Stomach (tissue), 8 donors: ENCODE measurements at regions not wholly inside any gene's neighbourhood (a gene's known extent, or its start where the extent isn't known, plus 50 kb on each side); places are given as distances from the start of the nearest gene placed in this dataset.

Experiments
- DNase-seq, 2 donors: peaks; one replicate each; pipeline versions ENCODE4 v3.0.0 to v3.0.0-alpha.2; 2013 to 2019
- H3K27ac ChIP-seq, 5 donors: fragments of 200-600 bp in 4 of 5; sonication (generic) in 4 of 5; one replicate each; pipeline ENCODE4 v1.5.1; 2013 to 2019; ENCODE audit warnings: mild to moderate bottlenecking in 1 of 5, moderate library complexity in 1 of 5
- H3K27me3 ChIP-seq, 3 donors: fragments of 200-600 bp; sonication (generic); one replicate each; pipeline ENCODE4 v1.5.1; 2017 to 2019; ENCODE audit warnings: mixed run types in 1 of 3
- H3K36me3 ChIP-seq, 4 donors: fragments of 200-600 bp; sonication (generic); 1 replicate in 3 of 4; 2 replicates in 1 of 4; pipeline ENCODE4 v1.5.1; 2016 to 2019
- H3K4me1 ChIP-seq, 4 donors: fragments of 200-600 bp; sonication (generic); one replicate each; pipeline ENCODE4 v1.5.1; 2016 to 2019
- H3K4me3 ChIP-seq, 4 donors: fragments of 200-600 bp; sonication (generic) in 3 of 4; one replicate each; pipeline ENCODE4 v1.5.1; 2016 to 2019; ENCODE audit warnings: mild to moderate bottlenecking in 1 of 4
- H3K9me3 ChIP-seq, 4 donors: fragments of 200-600 bp; sonication (generic); one replicate each; pipeline ENCODE4 v1.5.1; 2016 to 2019
- EP300 ChIP-seq: sonication (generic); formaldehyde crosslinking; IDR thresholded peaks from one replicate; pipeline ENCODE4 v1.6.1; 2017; ENCODE audit warnings: antibody characterized with exemption
- POLR2A ChIP-seq, 4 donors: fragments of 450-650 bp; IDR thresholded peaks; one replicate each; pipeline ENCODE4 v1.6.1; 2016; ENCODE audit warnings: antibody characterized with exemption in 4 of 4, control low read depth in 2 of 4, mild to moderate bottlenecking in 1 of 4, moderate library complexity in 1 of 4
- POLR2AphosphoS5 ChIP-seq, 3 donors: sonication (generic); formaldehyde crosslinking; IDR thresholded peaks; one replicate each; pipeline ENCODE4 v1.6.1; 2016; ENCODE audit warnings: antibody characterized with exemption in 3 of 3
- WGBS, 5 donors: extraction: QIAGEN DNeasy Blood & Tissue Kit in 3 of 5; methylation state at CpG; one replicate each; pipeline versions ENCODE4 v1.1.5 to v1.1.7; 2013 to 2018; 5-methylcytosine and 5-hydroxymethylcytosine counted together
- intact Hi-C: fragments of 100-400 bp; cut with DNase I; formaldehyde crosslinking; loops from one replicate; pipeline ENCODE4 v1.15.1; 2023; ENCODE audit warnings: low total_unique reads
- TF ChIP-seq, protein P1 (sequence below), 7 experiments: fragments of 450-650 bp in 4 of 7; fragments of 200-600 bp in 3 of 7; sonication (generic) in 3 of 7; IDR thresholded peaks; one replicate each; pipeline ENCODE4 v1.5.1; 2016 to 2019; ENCODE audit warnings: antibody characterized with exemption in 7 of 7, control low read depth in 2 of 7, mild to moderate bottlenecking in 1 of 7
- donor health status: healthy with polysubstance abuse.
- donor health status: Bipolar disorder and iron deficiency.
- donor health status: healthy.

DNA sequence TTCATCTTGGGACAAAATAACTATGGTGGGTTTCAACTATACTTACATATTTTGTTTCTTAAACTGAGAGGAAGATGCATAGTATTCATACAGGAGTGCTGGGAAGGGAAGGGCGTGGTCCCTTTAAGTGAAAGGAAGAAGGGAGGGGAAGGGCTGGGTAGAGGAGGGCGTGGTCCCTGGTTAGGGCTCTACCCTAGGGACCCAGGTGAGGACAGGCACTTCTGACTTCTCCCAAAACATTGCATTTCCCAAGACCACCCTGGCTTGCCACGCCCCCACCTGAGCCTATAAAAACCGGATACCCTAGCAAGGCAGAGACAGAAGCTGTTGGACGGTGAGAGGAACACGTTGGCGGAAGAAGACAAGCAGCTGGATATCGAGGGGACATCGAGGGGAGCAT, 157.6 kb upstream of the PLXNA4 start:
- TF ChIP-seq EP300 = no peak
- H3K27me3 ChIP-seq = no peaks in the 10 kb centered on the region
- no peak for DNase-seq
- no peak overlapping the region for H3K27ac ChIP-seq
- H3K36me3 ChIP-seq = no peaks in the 10 kb centered on the region
- H3K4me3 ChIP-seq = no peak overlapping the region
- 77 to 91% (median 88%) methylated on average over 9 of the region's 9 CpGs for WGBS, 5 donors
- no peaks in the 10 kb centered on the region for H3K4me1 ChIP-seq
- H3K9me3 ChIP-seq = no peaks in the 10 kb centered on the region
- intact Hi-C loops = no loop called here

DNA sequence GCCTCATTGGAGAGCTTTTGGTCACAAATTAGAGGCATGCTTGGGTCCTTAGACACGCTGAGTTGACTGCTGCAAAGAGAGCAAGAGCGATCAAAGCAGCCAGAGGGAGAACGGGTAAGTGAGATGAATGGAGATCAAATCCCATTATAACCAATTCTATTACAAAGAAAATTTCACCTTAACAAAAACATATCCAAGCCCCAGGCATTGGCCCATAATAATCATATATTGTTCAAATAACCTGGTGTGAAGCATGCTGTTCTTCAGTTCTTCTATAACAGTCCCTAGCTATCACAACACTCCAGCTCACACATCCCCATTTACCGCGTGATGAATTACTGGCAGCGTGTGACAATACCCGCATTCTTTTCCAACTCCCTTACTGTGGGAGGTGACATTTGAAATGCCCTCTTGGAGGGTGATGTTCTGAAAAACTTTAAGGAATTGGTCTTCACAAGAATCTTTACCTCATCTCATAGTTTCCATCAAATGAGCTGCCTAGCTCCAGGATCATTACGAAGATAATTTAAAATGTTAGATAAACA, 156.1 kb upstream of the PLXNA4 start:
- no peaks in the 10 kb centered on the region for H3K36me3 ChIP-seq
- no peak overlapping the region for H3K4me3 ChIP-seq
- no peak for DNase-seq
- no peaks in the 10 kb centered on the region for H3K27me3 ChIP-seq
- no peaks in the 10 kb centered on the region for H3K9me3 ChIP-seq
- intact Hi-C loops = no loop called here
- WGBS, 5 donors = 60 to 87% (median 79%) methylated on average over 8 of the region's 8 CpGs
- H3K27ac ChIP-seq = no peak overlapping the region
- TF ChIP-seq POLR2AphosphoS5 (IDR thresholded peaks at IDR 0.05) = no peak
- TF ChIP-seq, protein P1, sequence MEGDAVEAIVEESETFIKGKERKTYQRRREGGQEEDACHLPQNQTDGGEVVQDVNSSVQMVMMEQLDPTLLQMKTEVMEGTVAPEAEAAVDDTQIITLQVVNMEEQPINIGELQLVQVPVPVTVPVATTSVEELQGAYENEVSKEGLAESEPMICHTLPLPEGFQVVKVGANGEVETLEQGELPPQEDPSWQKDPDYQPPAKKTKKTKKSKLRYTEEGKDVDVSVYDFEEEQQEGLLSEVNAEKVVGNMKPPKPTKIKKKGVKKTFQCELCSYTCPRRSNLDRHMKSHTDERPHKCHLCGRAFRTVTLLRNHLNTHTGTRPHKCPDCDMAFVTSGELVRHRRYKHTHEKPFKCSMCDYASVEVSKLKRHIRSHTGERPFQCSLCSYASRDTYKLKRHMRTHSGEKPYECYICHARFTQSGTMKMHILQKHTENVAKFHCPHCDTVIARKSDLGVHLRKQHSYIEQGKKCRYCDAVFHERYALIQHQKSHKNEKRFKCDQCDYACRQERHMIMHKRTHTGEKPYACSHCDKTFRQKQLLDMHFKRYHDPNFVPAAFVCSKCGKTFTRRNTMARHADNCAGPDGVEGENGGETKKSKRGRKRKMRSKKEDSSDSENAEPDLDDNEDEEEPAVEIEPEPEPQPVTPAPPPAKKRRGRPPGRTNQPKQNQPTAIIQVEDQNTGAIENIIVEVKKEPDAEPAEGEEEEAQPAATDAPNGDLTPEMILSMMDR (IDR thresholded peaks at IDR 0.05) = no peak
- TF ChIP-seq EP300 = no peak
- no peak for TF ChIP-seq POLR2A (IDR thresholded peaks at IDR 0.05)
- H3K4me1 ChIP-seq = no peaks in the 10 kb centered on the region

DNA sequence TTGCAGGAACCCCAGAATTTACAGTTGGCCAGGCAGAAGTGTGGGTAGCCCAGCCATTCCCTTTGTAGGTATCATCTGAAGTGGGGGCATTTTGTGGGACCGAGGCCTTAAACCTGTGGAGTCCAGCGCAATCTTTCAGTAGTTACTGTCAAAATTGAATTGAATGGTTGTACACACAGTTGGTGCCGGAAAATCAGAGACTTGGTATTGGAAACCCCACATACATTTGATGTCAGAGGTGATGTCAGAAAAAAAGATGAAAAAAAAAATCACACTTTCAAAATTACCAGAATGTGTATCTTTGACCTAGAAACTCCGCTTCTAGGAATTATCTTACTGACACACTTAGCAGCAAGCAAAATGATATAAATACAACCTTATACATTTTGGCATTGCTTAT, 153.8 kb upstream of the PLXNA4 start:
- no peak overlapping the region for H3K4me3 ChIP-seq
- no peak for DNase-seq
- no peaks in the 10 kb centered on the region for H3K27me3 ChIP-seq
- no peak for TF ChIP-seq POLR2A (IDR thresholded peaks at IDR 0.05)
- no peak for TF ChIP-seq POLR2AphosphoS5 (IDR thresholded peaks at IDR 0.05)
- no peak for TF ChIP-seq EP300
- TF ChIP-seq, protein P1 (IDR thresholded peaks at IDR 0.05) = no peak
- H3K9me3 ChIP-seq = no peaks in the 10 kb centered on the region
- H3K27ac ChIP-seq = no peak overlapping the region
- no peaks in the 10 kb centered on the region for H3K4me1 ChIP-seq
- intact Hi-C loops = no loop called here
- H3K36me3 ChIP-seq = no peaks in the 10 kb centered on the region
- WGBS, 5 donors = 87 to 95% (median 94%) methylated on average over 4 of the region's 4 CpGs

DNA sequence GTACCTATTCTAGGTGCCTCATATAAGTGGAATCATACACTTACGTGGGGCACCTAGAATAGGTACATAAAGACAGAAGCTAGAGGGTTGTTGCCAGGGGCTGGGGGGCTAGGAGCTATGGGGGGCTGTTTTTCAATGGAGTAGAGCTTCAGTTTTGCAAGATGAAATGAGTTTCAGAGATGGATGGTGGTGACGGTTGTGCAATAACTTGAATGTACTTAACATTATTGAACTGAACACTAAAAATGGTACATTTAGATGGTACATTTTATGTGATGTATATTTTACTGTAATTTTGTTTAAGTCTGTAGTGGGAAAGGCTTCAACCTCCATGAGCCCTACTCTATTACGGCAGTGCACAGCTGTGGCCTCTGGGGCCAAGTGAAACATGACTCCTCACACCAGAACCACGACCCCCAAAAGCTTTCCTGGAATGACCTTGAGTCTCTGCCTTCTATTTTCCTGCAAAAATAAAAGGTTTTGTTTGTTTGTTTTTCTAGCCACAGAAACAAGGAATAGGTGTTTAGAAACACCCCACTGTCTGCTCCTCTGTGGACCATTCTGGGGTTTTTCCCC, 147.3 kb upstream of the PLXNA4 start:
- TF ChIP-seq POLR2A (IDR thresholded peaks at IDR 0.05) (no peak), EP300 (no peak), POLR2AphosphoS5 (IDR thresholded peaks at IDR 0.05) (no peak)
- TF ChIP-seq, protein P1 (IDR thresholded peaks at IDR 0.05) = no peak
- no peak overlapping the region for H3K4me3 ChIP-seq
- 67 to 82% (median 74%) methylated on average over 4 of the region's 4 CpGs for WGBS, 5 donors
- no peaks in the 10 kb centered on the region for H3K27me3 ChIP-seq
- no peak for DNase-seq
- no peaks in the 10 kb centered on the region for H3K36me3 ChIP-seq
- H3K27ac ChIP-seq = no peak overlapping the region
- no peaks in the 10 kb centered on the region for H3K4me1 ChIP-seq
- intact Hi-C loops = no loop called here
- peaks cover 0 to 14% (median 0%) of the 10 kb centered on the region in 4 donors for H3K9me3 ChIP-seq

DNA sequence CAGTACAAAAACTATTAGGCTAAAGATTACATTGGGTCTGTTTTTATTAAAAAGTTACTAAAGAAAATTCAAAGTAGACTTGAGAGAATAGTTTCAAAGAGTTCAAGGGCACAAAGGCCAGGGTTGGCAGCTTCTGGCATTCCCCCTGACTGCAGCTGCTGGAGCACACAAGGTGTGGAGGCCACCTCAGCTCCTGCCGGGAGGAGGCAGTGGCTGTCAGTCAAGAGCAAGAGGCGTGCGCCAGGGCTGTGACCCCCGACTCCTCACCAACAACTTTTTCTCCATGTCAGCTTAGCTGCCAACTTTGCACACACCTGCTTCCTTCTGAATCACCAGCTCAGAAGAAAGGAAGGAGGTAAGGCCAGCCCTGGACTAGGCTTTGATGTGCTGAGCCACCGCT, 144.6 kb upstream of the PLXNA4 start:
- Histone ChIP-seq H3K36me3 (no peaks in the 10 kb centered on the region), H3K27me3 (no peaks in the 10 kb centered on the region), H3K4me1 (no peaks in the 10 kb centered on the region), H3K27ac (no peak overlapping the region), H3K4me3 (no peak overlapping the region), H3K9me3 (peaks cover 0 to 16% (median 0%) of the 10 kb centered on the region in 4 donors)
- no peak for DNase-seq
- 55 to 86% (median 67%) methylated on average over 5 of the region's 5 CpGs for WGBS, 5 donors
- TF ChIP-seq, protein P1 (IDR thresholded peaks at IDR 0.05) = no peak
- TF ChIP-seq POLR2AphosphoS5 (IDR thresholded peaks at IDR 0.05) (no peak), POLR2A (IDR thresholded peaks at IDR 0.05) (no peak), EP300 (no peak)
- intact Hi-C loops = no loop called here
